NCI-H1417 (cell line): ENCODE measurements at regions not wholly inside any gene's neighbourhood (a gene's known extent, or its start where the extent isn't known, plus 50 kb on each side); places are given as distances from the start of the nearest gene placed in this dataset.

Experiments
- DNase-seq, 3 experiments: peaks; one replicate each; lab custom pipeline; 2025; lab: John Stamatoyannopoulos, UW

DNA sequence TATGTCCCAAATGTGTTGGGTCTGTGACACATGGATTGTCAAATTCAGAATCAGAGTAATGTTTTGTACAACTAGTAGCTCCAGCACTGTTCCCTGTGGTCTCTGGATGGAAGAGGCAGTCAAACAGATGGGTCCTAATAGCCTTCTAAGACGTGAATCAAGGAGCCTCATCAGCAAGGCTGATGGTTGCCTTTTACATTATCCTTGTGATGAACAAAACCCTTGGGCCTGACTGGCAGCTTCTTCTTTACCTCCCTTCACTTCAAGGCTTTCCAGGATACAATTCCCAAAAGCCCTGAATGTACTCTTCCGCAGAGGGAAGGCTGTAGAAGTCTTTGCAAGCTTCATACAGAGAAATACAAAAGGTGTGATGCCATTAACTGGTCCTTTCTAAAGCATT, 633.3 kb downstream of the USP25 start:
- DNase-seq = peak in 1 of 3 experiments; percentile 78

- DNase-seq = peak in 2 of 3 experiments; percentile 67 to 82
These were observed 633.7 kb downstream of the USP25 start for GRCh38 chr21:16363518-16363917.

DNA sequence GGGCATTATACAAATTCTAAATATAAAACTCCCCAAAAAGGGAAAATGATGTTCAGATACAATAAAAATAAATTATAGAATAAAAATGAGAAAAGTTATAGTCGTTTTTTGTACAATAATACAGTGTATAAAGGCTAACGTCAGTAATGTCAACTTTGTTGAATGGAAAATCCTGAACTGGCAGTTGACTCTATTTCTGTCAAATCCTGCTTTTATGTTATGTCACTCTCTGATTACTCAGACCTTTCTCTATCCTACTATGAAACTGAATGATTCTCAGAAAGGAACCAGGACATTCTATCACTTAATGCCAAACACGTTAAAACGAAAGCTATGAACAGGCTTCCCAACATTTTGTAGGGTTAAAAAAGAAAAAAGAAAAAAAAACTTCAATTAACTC, 636.4 kb downstream of the USP25 start:
- no peak for DNase-seq

DNA sequence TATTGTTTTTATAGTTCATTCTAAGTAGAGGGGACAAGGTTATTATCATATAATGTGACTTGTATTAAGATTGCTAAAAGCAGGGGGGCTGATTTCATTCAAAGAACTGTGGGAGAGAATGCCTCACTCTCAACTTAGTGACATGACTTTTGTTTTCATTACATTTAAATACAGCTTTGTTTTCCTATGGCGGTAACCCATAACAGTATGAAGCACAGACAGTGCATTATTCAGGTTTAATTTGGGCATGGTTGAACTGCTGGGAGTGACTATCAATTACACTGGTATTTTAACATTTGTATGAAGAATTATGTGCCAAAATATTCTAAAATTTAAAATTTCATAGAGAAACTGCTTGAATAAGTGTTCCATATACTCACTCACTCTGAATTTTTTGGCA, 637.3 kb downstream of the USP25 start:
- DNase-seq = no peak

- peak in 2 of 3 experiments; percentile 63 to 89 for DNase-seq
These were observed 640.4 kb downstream of the USP25 start for GRCh38 chr21:16370186-16370585.

- no peak for DNase-seq
These were observed 642.8 kb downstream of the USP25 start for GRCh38 chr21:16372586-16372985.

GRCh38 chr21:16376673-16377072, 646.9 kb downstream of the USP25 start:
- no peak for DNase-seq

DNA sequence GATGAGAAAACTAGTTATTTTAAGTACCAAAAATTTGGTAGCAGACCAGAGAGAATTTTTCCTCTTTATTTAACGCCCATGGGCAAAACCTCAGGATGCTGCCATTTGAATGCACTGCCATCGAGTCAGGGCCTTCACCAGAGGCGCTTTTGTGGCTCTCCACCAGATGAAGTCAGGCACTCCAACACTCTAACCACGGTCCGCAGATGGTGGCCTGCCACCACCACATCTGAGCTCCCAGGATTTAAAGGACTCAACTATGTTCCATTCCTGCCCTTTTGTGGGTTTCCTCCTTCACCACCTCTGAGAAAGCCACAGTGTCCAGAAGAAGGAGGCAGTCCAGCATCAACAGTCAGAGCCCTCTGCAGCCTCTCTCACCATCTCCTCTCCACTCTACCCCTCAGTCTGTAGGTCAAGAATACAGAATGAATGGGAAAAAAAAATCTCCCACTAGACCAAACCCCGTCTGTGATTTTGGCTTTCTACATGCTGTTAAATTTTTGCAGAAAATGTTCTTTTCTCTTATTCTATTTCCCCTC, 647.4 kb downstream of the USP25 start:
- no peak for DNase-seq

- DNase-seq = no peak
These were observed 648.1 kb downstream of the USP25 start for GRCh38 chr21:16377857-16378256.

DNA sequence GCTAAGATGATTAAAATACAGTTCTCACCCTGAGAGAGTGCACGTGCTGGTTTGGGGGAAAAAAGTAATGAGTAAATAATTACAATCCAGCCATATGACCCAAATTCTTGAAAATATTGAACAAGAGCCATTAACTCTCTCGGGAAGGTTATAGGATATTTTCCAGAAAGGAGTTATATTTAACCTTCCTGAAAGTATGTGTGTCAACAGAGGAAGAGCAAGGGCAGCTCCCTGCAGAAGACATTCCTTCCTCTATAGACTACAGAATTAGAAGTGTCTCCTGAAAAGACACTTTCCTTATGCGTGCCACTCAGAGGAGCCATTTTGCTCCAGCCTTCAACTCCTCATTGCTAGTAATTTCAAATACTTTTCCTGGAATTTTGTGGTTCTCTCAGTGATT, 648.7 kb downstream of the USP25 start:
- DNase-seq = no peak

GRCh38 chr21:16388291-16388690, 658.5 kb downstream of the USP25 start:
- DNase-seq = no peak

DNA sequence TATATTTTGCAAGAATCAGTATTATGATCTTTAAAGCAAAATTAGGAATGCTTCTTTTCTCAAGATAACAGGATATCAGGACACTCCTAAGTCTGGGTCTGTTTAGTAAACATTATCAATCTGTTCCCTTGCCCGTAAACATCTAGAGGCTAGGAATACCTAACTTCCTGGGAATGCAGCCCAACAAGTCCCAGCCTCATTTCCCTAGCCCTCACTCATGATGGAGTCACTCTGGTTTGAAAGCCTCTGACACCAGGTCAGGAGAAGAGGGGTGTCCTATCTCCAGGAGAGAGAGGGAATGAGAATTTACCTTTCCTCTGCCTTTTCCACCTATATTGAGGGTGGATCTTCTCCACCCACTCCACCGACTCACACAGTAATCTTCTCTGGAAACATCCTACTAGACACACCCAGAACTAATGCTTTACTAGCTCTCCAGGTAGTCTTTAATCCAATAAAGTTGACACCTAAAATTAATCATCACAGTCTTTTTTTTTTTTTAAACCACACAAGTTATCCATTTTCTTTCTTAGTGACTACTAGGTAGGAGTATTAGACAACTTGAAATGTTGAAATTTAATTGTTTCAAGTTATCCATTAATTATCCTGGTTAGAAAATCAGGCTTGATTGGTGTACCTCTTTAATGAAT, 659.3 kb downstream of the USP25 start:
- DNase-seq = no peak

DNA sequence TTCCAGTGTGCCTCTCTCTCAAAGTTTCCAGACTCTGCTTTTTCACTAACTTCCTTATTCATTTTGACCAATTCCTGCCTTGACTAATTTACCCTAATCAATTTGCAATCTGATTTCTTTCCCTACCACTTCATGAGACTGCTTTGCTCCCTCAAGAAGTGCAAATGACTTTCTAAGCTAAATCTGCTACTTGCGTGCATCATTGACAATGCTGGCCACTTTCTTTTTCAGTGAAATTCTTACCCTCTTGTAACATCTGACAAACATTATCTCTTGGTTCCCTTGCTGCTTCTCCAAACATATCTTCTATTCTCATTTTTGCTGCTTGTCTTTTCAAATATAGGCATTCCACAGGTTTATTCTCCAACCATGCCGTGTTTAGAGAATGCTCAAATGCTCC, 659.9 kb downstream of the USP25 start:
- no peak for DNase-seq

- DNase-seq = no peak
These were observed 665.5 kb downstream of the USP25 start for GRCh38 chr21:16395285-16395684.

DNA sequence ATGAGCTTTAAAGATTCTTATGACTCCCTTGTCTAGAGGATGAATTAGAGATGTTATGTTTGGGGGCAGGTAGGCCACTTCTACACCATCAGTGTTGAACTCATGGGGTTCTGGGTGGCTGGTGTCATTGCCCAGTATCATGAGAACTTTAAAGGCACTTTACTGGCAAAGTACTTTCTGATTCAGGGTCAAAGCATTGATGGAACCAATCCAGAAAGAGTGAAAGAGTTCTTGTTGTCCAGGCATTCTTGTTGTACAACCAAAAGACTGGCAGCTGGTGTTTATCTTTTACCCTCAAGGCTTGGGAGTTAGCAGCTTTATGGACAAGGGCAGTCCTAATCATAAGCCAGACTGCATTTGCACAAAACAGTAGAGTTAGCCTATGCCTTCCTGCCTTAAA, 673.0 kb downstream of the USP25 start:
- DNase-seq = no peak

DNA sequence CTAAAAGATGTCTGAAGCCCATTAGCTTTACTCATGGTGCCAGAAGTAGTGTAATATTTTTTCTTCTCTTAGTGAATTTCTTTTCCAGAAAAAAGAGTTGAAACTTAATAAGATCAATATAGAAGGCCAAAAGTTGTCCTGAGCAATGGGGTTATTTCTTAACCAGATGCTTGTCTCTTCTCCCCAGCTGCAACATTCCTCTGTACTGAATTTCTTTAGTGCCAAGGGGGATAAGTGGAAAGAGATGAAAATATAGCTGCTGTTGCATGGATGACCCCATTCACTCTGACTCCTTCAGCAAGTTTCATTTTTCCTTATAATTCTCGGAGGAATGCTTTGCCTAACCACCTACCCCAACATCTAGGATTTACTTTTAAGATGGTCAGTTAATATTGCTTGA, 675.0 kb downstream of the USP25 start:
- no peak for DNase-seq

DNA sequence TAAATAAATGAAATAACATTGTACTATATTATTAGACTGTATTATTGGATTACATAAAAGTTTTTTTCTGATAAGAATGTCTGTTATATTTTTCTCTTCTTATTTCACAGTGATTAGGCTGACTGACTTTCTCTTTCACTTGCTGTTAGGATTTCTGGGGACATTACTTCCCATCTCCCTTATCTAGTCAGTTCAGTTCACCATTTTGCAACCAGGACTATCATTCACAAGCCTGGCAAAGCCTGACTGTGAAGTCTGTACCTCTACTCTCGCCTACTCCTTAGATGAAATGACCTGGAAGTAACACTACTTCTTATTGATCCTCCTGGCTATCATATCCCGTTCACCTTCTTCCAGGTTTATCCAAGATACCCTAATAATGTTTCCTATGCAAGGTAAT, 676.6 kb downstream of the USP25 start:
- no peak for DNase-seq

GRCh38 chr21:16407403-16408240, 677.8 kb downstream of the USP25 start:
- no peak for DNase-seq

- no peak for DNase-seq
These were observed 678.5 kb downstream of the USP25 start for GRCh38 chr21:16408280-16408679.

DNA sequence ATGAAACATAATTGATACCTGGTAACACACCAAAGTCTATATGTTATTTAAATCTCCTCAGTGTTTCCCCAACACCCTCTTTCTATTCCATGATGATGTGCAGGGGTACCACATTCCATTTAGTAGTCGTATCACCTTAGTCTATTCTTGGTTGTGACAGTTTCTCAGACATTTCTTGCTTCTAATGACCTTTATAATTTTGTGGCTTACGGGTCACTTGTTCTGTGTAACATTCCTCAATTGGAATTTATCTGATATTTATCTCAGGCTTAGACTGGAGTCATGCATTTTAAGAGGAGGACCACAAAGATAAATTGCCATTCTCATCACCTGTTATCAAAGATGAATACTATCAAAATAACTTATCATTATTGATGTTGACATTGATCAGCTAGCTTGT, 679.6 kb downstream of the USP25 start:
- DNase-seq = no peak

GRCh38 chr21:16418226-16418625, 688.4 kb downstream of the USP25 start:
- no peak for DNase-seq

GRCh38 chr21:16418642-16419041, 688.9 kb downstream of the USP25 start:
- no peak for DNase-seq

DNA sequence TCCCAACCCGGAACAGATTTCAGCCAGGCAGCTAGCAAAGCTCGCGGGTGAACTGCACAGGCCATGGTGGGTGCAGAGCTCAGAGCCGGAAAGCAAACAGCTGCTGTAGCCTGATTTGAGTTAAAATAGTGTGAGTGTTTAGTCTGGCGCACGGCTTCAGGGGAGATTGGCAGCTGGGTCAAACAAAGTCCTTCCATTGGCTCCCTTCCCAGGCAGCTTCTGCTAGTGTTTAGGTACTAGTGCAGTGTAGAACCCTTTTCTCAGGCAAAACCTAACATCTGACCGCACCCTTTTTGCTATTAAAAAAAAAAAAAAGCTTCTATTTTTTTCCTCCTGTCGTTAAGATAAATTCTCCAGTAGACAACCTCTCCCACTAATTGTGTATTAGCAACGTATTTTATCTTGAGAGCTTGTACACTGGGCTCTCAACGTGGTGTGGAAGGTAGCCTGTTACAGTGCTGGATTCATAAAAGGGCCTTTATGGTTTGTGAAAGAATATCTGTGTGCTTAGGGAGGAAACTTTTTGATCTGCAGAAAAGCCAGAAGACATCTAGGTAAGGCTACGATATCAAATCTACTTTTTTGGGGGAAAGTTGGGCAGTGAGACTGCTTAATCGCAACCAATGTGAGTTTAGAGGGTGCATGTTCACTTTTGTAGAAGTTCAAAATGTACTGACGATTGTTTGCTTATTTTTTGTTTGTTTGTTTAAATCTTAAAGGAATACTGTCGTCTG, 689.6 kb downstream of the USP25 start:
- peak; percentile 37 to 83 (median 42) for DNase-seq
